H1 (cell line): ENCODE measurements at regions not wholly inside any gene's neighbourhood (a gene's known extent, or its start where the extent isn't known, plus 50 kb on each side); places are given as distances from the start of the nearest gene placed in this dataset.
A peak's percentile ranks its signal among the peaks of the same experiment; 100 is the strongest.

Source experiments
- CTCF ChIA-PET: fragments of 300-600 bp; sonication (Branson Sonifier 250); formaldehyde crosslinking; loops from one replicate; lab custom pipeline; 2021; ENCODE audit not compliant: partially characterized antibody; lab: Charles Lee
- POLR2A ChIA-PET: fragments of 300-600 bp; sonication (Branson Sonifier 250); formaldehyde crosslinking; loops from one replicate; lab custom pipeline; 2021; ENCODE audit warnings: inconsistent platforms; ENCODE audit not compliant: partially characterized antibody; lab: Charles Lee
- DNase-seq, 2 experiments: peaks; one replicate each; pipeline versions ENCODE4 v3.0.0 to v3.0.0-alpha.2; 2010 to 2022; ENCODE audit warnings: low spot score in 2 of 2, low read depth in 1 of 2, mixed read lengths in 1 of 2
- FAIRE-seq: peaks from 2 replicates; lab custom pipeline; 2011; peaks lifted over from hg19 to GRCh38; lab: Jason Lieb, UNC
- H2AFZ ChIP-seq: 2 replicates; pipeline ENCODE4 v1.8.1; 2012; ENCODE audit warnings: low read length, inconsistent platforms
- H2AK5ac ChIP-seq: 2 replicates; pipeline ENCODE4 v1.6.1; 2013; ENCODE audit warnings: low read depth, low read length
- H2BK120ac ChIP-seq: replicated peaks from 2 replicates; pipeline ENCODE3; 2013; ENCODE audit warnings: low read depth, low read length, inconsistent platforms
- H2BK12ac ChIP-seq: 2 replicates; pipeline ENCODE4 v1.6.1; 2013; ENCODE audit warnings: low read depth, low read length
- H2BK15ac ChIP-seq: 2 replicates; pipeline ENCODE4 v1.6.1; 2013; ENCODE audit warnings: low read length
- H2BK20ac ChIP-seq: 2 replicates; pipeline ENCODE4 v1.6.1; 2013; ENCODE audit warnings: low read length
- H2BK5ac ChIP-seq: 2 replicates; pipeline ENCODE4 v1.6.1; 2013; ENCODE audit warnings: low read depth, low read length
- H3K14ac ChIP-seq: 2 replicates; pipeline ENCODE4 v1.6.1; 2013; ENCODE audit warnings: inconsistent platforms; ENCODE audit not compliant: insufficient read length
- H3K18ac ChIP-seq: 2 replicates; pipeline ENCODE4 v1.6.1; 2013; ENCODE audit warnings: low read length; ENCODE audit errors: extremely low read depth
- H3K23ac ChIP-seq: 2 replicates; pipeline ENCODE4 v1.6.1; 2013; ENCODE audit warnings: inconsistent platforms; ENCODE audit not compliant: insufficient read length
- H3K23me2 ChIP-seq: 2 replicates; pipeline ENCODE4 v1.6.1; 2013; ENCODE audit warnings: low read depth, low read length
- H3K27ac ChIP-seq: 2 replicates; pipeline ENCODE4 v1.6.1; 2011; ENCODE audit warnings: low read depth, low read length, inconsistent platforms
- H3K27me3 ChIP-seq, 4 experiments: replicated peaks in 1 of 4; 1 replicate in 1 of 4; 2 replicates in 3 of 4; pipeline versions ENCODE4 v1.6.1 to v1.8.1; 2011 to 2013; ENCODE audit warnings: low read length in 3 of 4, mild to moderate bottlenecking in 3 of 4, inconsistent platforms in 2 of 4, mixed read lengths in 2 of 4, moderate library complexity in 1 of 4; ENCODE audit not compliant: control insufficient read depth in 3 of 4, insufficient read depth in 3 of 4; ENCODE audit errors: extremely low read depth in 1 of 4
- H3K36me3 ChIP-seq, 4 experiments: 2 replicates each; pipeline versions ENCODE4 v1.6.1 to v1.8.1; 2011 to 2013; ENCODE audit warnings: mild to moderate bottlenecking in 4 of 4, low read length in 3 of 4, moderate library complexity in 2 of 4, control low read depth in 1 of 4, inconsistent platforms in 1 of 4; ENCODE audit not compliant: insufficient read depth in 4 of 4, control insufficient read depth in 2 of 4
- H3K4ac ChIP-seq: replicated peaks from 2 replicates; pipeline ENCODE3; 2013; ENCODE audit warnings: low read length, low read depth, mixed read lengths, inconsistent platforms; ENCODE audit not compliant: insufficient read length
- H3K4me1 ChIP-seq, 4 experiments: replicated peaks in 1 of 4; 1 replicate in 1 of 4; 2 replicates in 3 of 4; pipeline versions ENCODE4 v1.6.1 to v1.8.1; 2011 to 2013; ENCODE audit warnings: low read length in 3 of 4, inconsistent platforms in 2 of 4, mixed read lengths in 1 of 4; ENCODE audit not compliant: insufficient read depth in 4 of 4, control insufficient read depth in 3 of 4
- H3K4me2 ChIP-seq, 2 experiments: 2 replicates each; pipeline versions ENCODE4 v1.6.1 to v1.8.1; 2011 to 2013; ENCODE audit warnings: low read depth in 2 of 2, low read length in 2 of 2, control low read depth in 1 of 2, inconsistent platforms in 1 of 2, mild to moderate bottlenecking in 1 of 2; ENCODE audit not compliant: insufficient read depth in 1 of 2
- H3K4me3 ChIP-seq, 4 experiments: fragments of 200-600, 300-600 bp in 1 of 4; sonication (generic), shearing (Covaris generic), sonication (Bioruptor Twin) in 1 of 4; 2 replicates each; pipeline versions ENCODE4 v1.5.1 to v1.8.1; 2011 to 2016; ENCODE audit warnings: low read length in 4 of 4, low read depth in 3 of 4, control low read depth in 2 of 4, inconsistent platforms in 2 of 4, mild to moderate bottlenecking in 2 of 4, mixed read lengths in 1 of 4, moderate library complexity in 1 of 4; ENCODE audit not compliant: insufficient read depth in 2 of 4; ENCODE audit errors: extremely low read depth in 1 of 4
- H3K56ac ChIP-seq: replicated peaks from 2 replicates; pipeline ENCODE3; 2013; ENCODE audit warnings: low read depth, mild to moderate bottlenecking, mixed read lengths, low read length, inconsistent platforms; ENCODE audit not compliant: insufficient read length
- H3K79me1 ChIP-seq: 2 replicates; pipeline ENCODE4 v1.6.1; 2013; ENCODE audit warnings: low read depth, low read length, control low read depth
- H3K79me2 ChIP-seq, 2 experiments: 2 replicates each; pipeline versions ENCODE4 v1.6.1 to v1.8.1; 2012 to 2013; ENCODE audit warnings: low read length in 2 of 2, mild to moderate bottlenecking in 2 of 2, inconsistent platforms in 1 of 2; ENCODE audit not compliant: insufficient read depth in 2 of 2, control insufficient read depth in 1 of 2
- H3K9ac ChIP-seq, 4 experiments: replicated peaks in 1 of 4; 1 replicate in 1 of 4; 2 replicates in 3 of 4; pipeline versions ENCODE4 v1.6.1 to v1.8.1; 2011 to 2013; ENCODE audit warnings: low read depth in 3 of 4, low read length in 3 of 4, control low read depth in 2 of 4, mild to moderate bottlenecking in 2 of 4, moderate library complexity in 2 of 4, inconsistent platforms in 1 of 4; ENCODE audit errors: extremely low read depth in 1 of 4
- H3K9me3 ChIP-seq, 2 experiments: 2 replicates each; pipeline versions ENCODE4 v1.6.1 to v1.8.1; 2012 to 2013; ENCODE audit warnings: mild to moderate bottlenecking in 2 of 2, moderate library complexity in 2 of 2, control low read depth in 1 of 2, inconsistent platforms in 1 of 2, low read depth in 1 of 2, low read length in 1 of 2, mixed read lengths in 1 of 2; ENCODE audit not compliant: insufficient read depth in 2 of 2
- H4K20me1 ChIP-seq, 2 experiments: replicated peaks in 1 of 2; 2 replicates each; pipeline versions ENCODE3 to v1.8.1; 2011 to 2013; ENCODE audit warnings: inconsistent platforms in 2 of 2, low read length in 2 of 2, mild to moderate bottlenecking in 1 of 2; ENCODE audit not compliant: insufficient read depth in 2 of 2, control insufficient read depth in 1 of 2
- H4K5ac ChIP-seq: 2 replicates; pipeline ENCODE4 v1.6.1; 2013; ENCODE audit warnings: low read length, low read depth, mixed read lengths, inconsistent platforms; ENCODE audit not compliant: insufficient read length
- H4K8ac ChIP-seq: 2 replicates; pipeline ENCODE4 v1.8.0; 2013; ENCODE audit warnings: mild to moderate bottlenecking, moderate library complexity, low read length, inconsistent platforms; ENCODE audit not compliant: insufficient read depth; ENCODE audit errors: extremely low read depth
- H4K91ac ChIP-seq: replicated peaks from 2 replicates; pipeline ENCODE3; 2013; ENCODE audit warnings: low read length, mixed read lengths, inconsistent platforms; ENCODE audit not compliant: insufficient read length
- CEBPB ChIP-seq: IDR thresholded peaks from 2 replicates; pipeline ENCODE4 v1.6.1; 2012; ENCODE audit warnings: low read depth, low read length
- CTBP2 ChIP-seq: IDR thresholded peaks from 2 replicates; pipeline ENCODE4 v1.7.0; 2011; ENCODE audit warnings: borderline replicate concordance, mild to moderate bottlenecking, moderate library complexity, mixed read lengths, low read length; ENCODE audit not compliant: insufficient read depth, insufficient read length
- CTCF ChIP-seq, 3 experiments: IDR thresholded peaks; 1 replicate in 2 of 3; 2 replicates in 1 of 3; pipeline versions ENCODE4 v1.5.1 to v1.6.1; 2011; ENCODE audit warnings: low read length in 3 of 3, mild to moderate bottlenecking in 3 of 3, inconsistent platforms in 2 of 3, low read depth in 1 of 3, moderate library complexity in 1 of 3; ENCODE audit not compliant: insufficient read depth in 1 of 3; ENCODE audit errors: control extremely low read depth in 1 of 3
- EP300 ChIP-seq, 2 experiments: IDR thresholded peaks; 1 replicate in 1 of 2; 2 replicates in 1 of 2; pipeline ENCODE4 v1.6.1; 2011 to 2012; ENCODE audit warnings: low read depth in 2 of 2, low read length in 2 of 2, mild to moderate bottlenecking in 2 of 2, borderline replicate concordance in 1 of 2, inconsistent platforms in 1 of 2, moderate library complexity in 1 of 2
- JUN ChIP-seq: IDR thresholded peaks from 2 replicates; pipeline ENCODE4 v1.6.1; 2011; ENCODE audit warnings: low read depth, mild to moderate bottlenecking, improper control_type of control experiment, low read length
- KDM4A ChIP-seq: IDR thresholded peaks from one replicate; pipeline ENCODE4 v1.7.1; 2012; ENCODE audit warnings: low read depth, mild to moderate bottlenecking, moderate library complexity, low read length, inconsistent platforms; ENCODE audit not compliant: severe bottlenecking
- SIN3A ChIP-seq, 2 experiments: IDR thresholded peaks in 1 of 2; conservative IDR thresholded peaks in 1 of 2; 2 replicates each; pipeline ENCODE4 v1.6.1; 2011 to 2012; ENCODE audit warnings: low read length in 2 of 2, improper control_type of control experiment in 1 of 2, low read depth in 1 of 2, mild to moderate bottlenecking in 1 of 2
- SP1 ChIP-seq: IDR thresholded peaks from 2 replicates; pipeline ENCODE4 v1.6.1; 2011; ENCODE audit warnings: low read depth, low read length
- SP2 ChIP-seq: IDR thresholded peaks from 2 replicates; pipeline ENCODE4 v1.6.1; 2012; ENCODE audit warnings: mild to moderate bottlenecking, low read length, inconsistent platforms
- YY1 ChIP-seq: IDR thresholded peaks from 2 replicates; pipeline ENCODE4 v1.6.1; 2011; ENCODE audit warnings: low read depth, mild to moderate bottlenecking, low read length
- WGBS, 2 experiments: shearing (Covaris generic) in 1 of 2; methylation state at CpG; one replicate each; pipeline versions ENCODE4 v1.1.6 to v1.1.7; 2013 to 2015; ENCODE audit warnings: low lambda C conversion rate in 2 of 2, mixed read lengths in 2 of 2, inconsistent platforms in 1 of 2, low coverage in 1 of 2, missing lambda C conversion rate in 1 of 2; ENCODE audit not compliant: insufficient replicate concordance in 2 of 2, insufficient coverage in 1 of 2, insufficient read length in 1 of 2; ENCODE audit errors: extremely low coverage in 1 of 2, missing lambda C conversion rate in 1 of 2; 5-methylcytosine and 5-hydroxymethylcytosine counted together
- TF ChIP-seq, protein P1 (sequence below): IDR thresholded peaks from 2 replicates; pipeline ENCODE4 v1.6.1; 2012; ENCODE audit warnings: inconsistent platforms

GRCh38 chr13:82847595-82847994 is 1034.7 kb downstream of the SLITRK1 start:
- H3K4me2 ChIP-seq, result no peak overlapping the region
- H3K79me2 ChIP-seq, result no peaks in the 10 kb centered on the region
- H3K27ac ChIP-seq, result no peak overlapping the region
- H3K56ac ChIP-seq, result no peak overlapping the region
- H3K4ac ChIP-seq, result no peak overlapping the region
- no peak overlapping the region for H2BK120ac ChIP-seq
- no peak overlapping the region for H4K5ac ChIP-seq
- H4K91ac ChIP-seq, result no peak overlapping the region
- H4K20me1 ChIP-seq, result no peaks in the 10 kb centered on the region
- no peaks in the 10 kb centered on the region for H3K4me1 ChIP-seq
- H3K27me3 ChIP-seq, result no peaks in the 10 kb centered on the region
- H2BK12ac ChIP-seq, result no peak overlapping the region
- H3K36me3 ChIP-seq, result no peaks in the 10 kb centered on the region
- no peak overlapping the region for H3K9ac ChIP-seq
- no peak overlapping the region for H4K8ac ChIP-seq
- H3K23ac ChIP-seq, result no peak overlapping the region
- POLR2A ChIA-PET, result no interaction called here
- WGBS, 2 experiments, result 87% methylated on average over 3 of the region's 3 CpGs; no CpG with 5 or more reads in 1 of the 2 experiments
- H3K23me2 ChIP-seq, result no peaks in the 10 kb centered on the region; the same call in 1 of the 2 replicates
- no peak overlapping the region for H3K4me3 ChIP-seq
- H3K9me3 ChIP-seq, result no peaks in the 10 kb centered on the region; a peak in 1 of 4 replicates
- CTCF ChIA-PET, result interaction anchor here (0.8 to 1.4 kb wide), 4 partner anchors 11 to 1863 kb away, joined by 3 to 4 read pairs (median 3); no protein-coding TSS in a partner anchor
- no peak overlapping the region for H2BK5ac ChIP-seq
- no peak overlapping the region for H2BK15ac ChIP-seq
- H3K18ac ChIP-seq, result no peak overlapping the region
- no peak overlapping the region for H3K14ac ChIP-seq
- FAIRE-seq (no peak), DNase-seq (no peak)
- no peaks in the 10 kb centered on the region for H3K79me1 ChIP-seq
- no peak overlapping the region for H2BK20ac ChIP-seq
- H2AK5ac ChIP-seq, result no peak overlapping the region
- no peak overlapping the region for H2AFZ ChIP-seq
- TF ChIP-seq SIN3A (conservative IDR thresholded peaks at IDR 0.05 in 1 of 2, IDR thresholded peaks at IDR 0.05 in 1 of 2; ENCODE audit: low read depth in 1 of 2, low read length in 2 of 2) (no peak), EP300 (IDR thresholded peaks at IDR 0.05; ENCODE audit: borderline replicate concordance in 1 of 2, low read depth in 2 of 2, low read length in 2 of 2) (no peak), JUN (no peak), SP2 (no peak), SP1 (no peak), CTCF (IDR thresholded peaks at IDR 0.05; ENCODE audit: control extremely low read depth in 1 of 3, insufficient read depth in 1 of 3, low read depth in 1 of 3, low read length in 3 of 3) (peak in 2 of 3 experiments; percentile 19 to 28; a peak in 2 of 4 replicates), KDM4A (no peak), CTBP2 (no peak), YY1 (no peak), CEBPB (no peak)
- TF ChIP-seq, protein P1, sequence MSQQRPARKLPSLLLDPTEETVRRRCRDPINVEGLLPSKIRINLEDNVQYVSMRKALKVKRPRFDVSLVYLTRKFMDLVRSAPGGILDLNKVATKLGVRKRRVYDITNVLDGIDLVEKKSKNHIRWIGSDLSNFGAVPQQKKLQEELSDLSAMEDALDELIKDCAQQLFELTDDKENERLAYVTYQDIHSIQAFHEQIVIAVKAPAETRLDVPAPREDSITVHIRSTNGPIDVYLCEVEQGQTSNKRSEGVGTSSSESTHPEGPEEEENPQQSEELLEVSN, result no peak
